IMR-90 (cell line): ENCODE measurements at regions not wholly inside any gene's neighbourhood (a gene's known extent, or its start where the extent isn't known, plus 50 kb on each side); places are given as distances from the start of the nearest gene placed in this dataset.

ENCODE experiments used
- ATAC-seq: fragments of 200-7000 bp; cut with Tn5 transposase; 2 replicates; pipeline ENCODE4 v1.9.1; 2020; ENCODE audit warnings: low read depth, mild to moderate bottlenecking, moderate library complexity
- BruUV-seq: library from RNA; stranded (reverse); fragments of 400-500 nt; replicated peaks from 2 replicates; lab custom pipeline; 2021; lab: Mats Ljungman, UMichigan
- CTCF ChIA-PET: fragments of 300-600 bp; formaldehyde crosslinking; extraction: SDS; loops from one replicate; lab custom pipeline; 2021; ENCODE audit warnings: antibody characterized with exemption; lab: Yijun Ruan, JAX
- POLR2A ChIA-PET: fragments of 300-600 bp; sonication (Branson Sonifier 250); formaldehyde crosslinking; loops from one replicate; lab custom pipeline; 2022; ENCODE audit warnings: antibody characterized with exemption; ENCODE audit not compliant: unreplicated experiment; lab: Charles Lee
- DNase-seq: peaks from one replicate; pipeline ENCODE4 v3.0.0; 2013
- H2AFZ ChIP-seq: replicated peaks from 2 replicates; pipeline ENCODE3; 2013; ENCODE audit warnings: low read length, mild to moderate bottlenecking; ENCODE audit not compliant: poor library complexity
- H2AK5ac ChIP-seq: 2 replicates; pipeline ENCODE4 v1.6.1; 2013; ENCODE audit warnings: low read depth, low read length, inconsistent platforms
- H2AK9ac ChIP-seq: replicated peaks from 2 replicates; pipeline ENCODE3; 2013; ENCODE audit warnings: mild to moderate bottlenecking, low read depth, low read length, moderate library complexity; ENCODE audit not compliant: poor library complexity
- H2BK120ac ChIP-seq: 2 replicates; pipeline ENCODE4 v1.6.1; 2013; ENCODE audit warnings: low read depth, low read length, inconsistent platforms
- H2BK15ac ChIP-seq: 3 replicates; pipeline ENCODE4 v1.6.1; 2013; ENCODE audit warnings: low read depth, low read length, inconsistent platforms
- H2BK20ac ChIP-seq: 2 replicates; pipeline ENCODE4 v1.6.1; 2013; ENCODE audit warnings: low read depth, mild to moderate bottlenecking, inconsistent platforms, low read length, moderate library complexity
- H2BK5ac ChIP-seq: 2 replicates; pipeline ENCODE4 v1.6.1; 2013; ENCODE audit warnings: mild to moderate bottlenecking, low read depth, low read length, inconsistent platforms; ENCODE audit not compliant: poor library complexity, severe bottlenecking
- H3K14ac ChIP-seq: replicated peaks from 2 replicates; pipeline ENCODE4 v1.6.1; 2013; ENCODE audit warnings: low read depth, low read length, inconsistent platforms
- H3K18ac ChIP-seq: 2 replicates; pipeline ENCODE4 v1.6.1; 2013; ENCODE audit warnings: low read depth, low read length, control low read depth
- H3K23ac ChIP-seq: 2 replicates; pipeline ENCODE4 v1.6.1; 2013; ENCODE audit warnings: low read depth, low read length, inconsistent platforms
- H3K27ac ChIP-seq: 2 replicates; pipeline ENCODE4 v1.5.1; 2013; ENCODE audit warnings: mild to moderate bottlenecking, control low read depth, low read length; ENCODE audit not compliant: insufficient read depth
- H3K27me3 ChIP-seq: 2 replicates; pipeline ENCODE4 v1.6.1; 2013; ENCODE audit warnings: low read length; ENCODE audit not compliant: control insufficient read depth, insufficient read depth
- H3K36me3 ChIP-seq: 2 replicates; pipeline ENCODE4 v1.6.1; 2013; ENCODE audit warnings: low read length, mixed read lengths; ENCODE audit not compliant: control insufficient read depth, insufficient read depth
- H3K4ac ChIP-seq: 2 replicates; pipeline ENCODE4 v1.6.1; 2013; ENCODE audit warnings: low read depth, low read length, inconsistent platforms
- H3K4me1 ChIP-seq: 2 replicates; pipeline ENCODE4 v1.6.1; 2013; ENCODE audit warnings: low read length, mixed read lengths; ENCODE audit not compliant: control insufficient read depth, insufficient read depth
- H3K4me2 ChIP-seq: 2 replicates; pipeline ENCODE4 v1.6.1; 2013; ENCODE audit warnings: low read depth, mild to moderate bottlenecking, control low read depth, low read length, moderate library complexity
- H3K4me3 ChIP-seq: 2 replicates; pipeline ENCODE4 v1.5.1; 2013; ENCODE audit warnings: low read depth, mild to moderate bottlenecking, control low read depth, low read length, moderate library complexity; ENCODE audit not compliant: insufficient read depth
- H3K56ac ChIP-seq: 2 replicates; pipeline ENCODE4 v1.6.1; 2013; ENCODE audit warnings: low read length, inconsistent platforms; ENCODE audit not compliant: insufficient read depth; ENCODE audit errors: extremely low read depth
- H3K79me1 ChIP-seq, 2 experiments: 2 replicates each; pipeline ENCODE4 v1.6.1; 2013; ENCODE audit warnings: low read length in 2 of 2, inconsistent platforms in 1 of 2, low read depth in 1 of 2
- H3K9ac ChIP-seq: 2 replicates; pipeline ENCODE4 v1.6.1; 2013; ENCODE audit warnings: low read depth, low read length, control low read depth
- H3K9me1 ChIP-seq: 2 replicates; pipeline ENCODE4 v1.6.1; 2013; ENCODE audit warnings: low read length, inconsistent platforms; ENCODE audit not compliant: insufficient read depth
- H3K9me3 ChIP-seq: 2 replicates; pipeline ENCODE4 v1.6.1; 2013; ENCODE audit warnings: low read length; ENCODE audit not compliant: control insufficient read depth, insufficient read depth
- H4K20me1 ChIP-seq: 2 replicates; pipeline ENCODE4 v1.6.1; 2013; ENCODE audit warnings: low read length, inconsistent platforms; ENCODE audit not compliant: insufficient read depth
- H4K5ac ChIP-seq: 2 replicates; pipeline ENCODE4 v1.6.1; 2013; ENCODE audit warnings: mild to moderate bottlenecking, low read depth, low read length, control low read depth
- H4K8ac ChIP-seq, 2 experiments: 2 replicates each; pipeline ENCODE4 v1.6.1; 2013; ENCODE audit warnings: low read depth in 2 of 2, low read length in 2 of 2, control low read depth in 1 of 2, inconsistent platforms in 1 of 2
- H4K91ac ChIP-seq: 2 replicates; pipeline ENCODE4 v1.6.1; 2013; ENCODE audit warnings: low read depth, low read length, inconsistent platforms; ENCODE audit not compliant: insufficient read depth
- CEBPB ChIP-seq: IDR thresholded peaks from 2 replicates; pipeline ENCODE4 v1.6.1; 2012; ENCODE audit warnings: low read depth, low read length, improper control_type of control experiment
- FOS ChIP-seq: fragments of 150-350 bp; IDR thresholded peaks from 2 replicates; pipeline ENCODE4 v1.6.1; 2016; ENCODE audit warnings: low read depth, low read length
- MAFK ChIP-seq: IDR thresholded peaks from 2 replicates; pipeline ENCODE4 v1.6.1; 2012; ENCODE audit warnings: low read depth, low read length, improper control_type of control experiment
- MAZ ChIP-seq: IDR thresholded peaks from 2 replicates; pipeline ENCODE4 v1.6.1; 2012; ENCODE audit warnings: low read depth, mild to moderate bottlenecking, low read length, improper control_type of control experiment, moderate library complexity, borderline replicate concordance
- MXI1 ChIP-seq: IDR thresholded peaks from 2 replicates; pipeline ENCODE4 v1.6.1; 2012; ENCODE audit warnings: low read depth, mild to moderate bottlenecking, low read length, moderate library complexity, borderline replicate concordance
- NFE2L2 ChIP-seq: fragments of 150-350 bp; IDR thresholded peaks from 2 replicates; pipeline ENCODE4 v1.6.1; 2016; ENCODE audit warnings: low read depth, mild to moderate bottlenecking, low read length
- RFX5 ChIP-seq: IDR thresholded peaks from 2 replicates; pipeline ENCODE4 v1.8.0; 2012; ENCODE audit warnings: low read depth, mild to moderate bottlenecking, low read length, moderate library complexity
- USF2 ChIP-seq: fragments of 150-350 bp; IDR thresholded peaks from 2 replicates; pipeline ENCODE4 v1.6.1; 2017; ENCODE audit warnings: mild to moderate bottlenecking, antibody characterized with exemption, low read length, low read depth
- WGBS, 2 experiments: methylation state at CpG; one replicate each; pipeline versions ENCODE4 v1.1.5 to v1.1.7; 2013; ENCODE audit warnings: missing lambda C conversion rate in 2 of 2; ENCODE audit not compliant: insufficient read length in 1 of 2; ENCODE audit errors: extremely low coverage in 2 of 2; 5-methylcytosine and 5-hydroxymethylcytosine counted together
- dilution Hi-C: fragments of 300-500 bp; cut with HindIII; formaldehyde crosslinking; loops from one replicate; pipeline ENCODE4 v1.14.3; 2018; ENCODE audit warnings: low sequenced_read_pairs; ENCODE audit not compliant: unreplicated experiment
- in situ Hi-C: fragments of 300-500 bp; cut with MboI; formaldehyde crosslinking; loops from 3 replicates; pipeline ENCODE4 v1.14.3; 2019; ENCODE audit warnings: low sequenced_read_pairs, inconsistent platforms, mixed read lengths
- intact Hi-C: fragments of 100-400 bp; cut with micrococcal nuclease; formaldehyde crosslinking; loops from 2 replicates; pipeline ENCODE4 v1.10.0; 2022
- TF ChIP-seq, protein P1 (sequence below): fragments of 150-350 bp; IDR thresholded peaks from 2 replicates; pipeline ENCODE4 v1.6.1; 2016; ENCODE audit warnings: low read depth, mild to moderate bottlenecking, low read length, moderate library complexity, borderline replicate concordance
- TF ChIP-seq, protein P2 (sequence below): conservative IDR thresholded peaks from 2 replicates; pipeline ENCODE4 v1.5.1; 2012; ENCODE audit warnings: mild to moderate bottlenecking, low read depth, low read length, improper control_type of control experiment

DNA sequence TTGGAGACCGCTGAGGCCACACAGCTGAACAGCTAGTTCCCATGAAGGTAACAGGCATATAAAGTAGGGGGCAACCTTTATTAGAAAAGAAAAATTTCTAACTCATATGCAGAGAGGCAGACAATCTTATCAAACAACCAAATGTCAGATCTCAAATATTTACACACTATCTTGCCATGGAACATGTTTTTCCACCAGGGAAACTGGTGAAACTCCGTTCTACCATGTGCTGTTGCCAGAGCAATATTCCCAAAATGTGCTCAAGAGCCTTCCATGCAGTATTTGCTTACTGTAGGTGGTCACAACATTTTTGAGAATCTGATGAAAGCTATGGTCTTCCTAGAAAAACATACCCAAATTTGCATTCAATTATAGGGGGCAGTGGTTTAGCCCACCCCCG is 143.4 kb upstream of the MAGI3 start:
- no peak overlapping the region for H4K91ac ChIP-seq
- no peak overlapping the region for H3K56ac ChIP-seq
- peaks cover 20% of the 10 kb centered on the region for H3K27me3 ChIP-seq
- H3K9me1 ChIP-seq = no peaks in the 10 kb centered on the region
- H3K36me3 ChIP-seq = no peaks in the 10 kb centered on the region
- no peaks in the 10 kb centered on the region for H4K20me1 ChIP-seq
- no TSS peak for BruUV-seq
- ATAC-seq = no peak
- dilution Hi-C loops = no loop called here
- POLR2A ChIA-PET = no interaction called here
- no peak overlapping the region for H2BK5ac ChIP-seq
- in situ Hi-C loops = no loop called here
- intact Hi-C loops = no loop called here
- no peak overlapping the region for H2BK120ac ChIP-seq
- H3K4me2 ChIP-seq = no peak overlapping the region
- no peaks in the 10 kb centered on the region for H3K79me1 ChIP-seq
- DNase-seq = no peak
- H3K27ac ChIP-seq = no peak overlapping the region
- no peaks in the 10 kb centered on the region for H3K4me1 ChIP-seq
- CTCF ChIA-PET = interaction anchor here (0.9 kb wide), 1 partner anchor 9 kb away, joined by 3 read pairs; no protein-coding TSS in a partner anchor
- no peak overlapping the region for H2AK5ac ChIP-seq
- no peaks in the 10 kb centered on the region for H3K9me3 ChIP-seq
- no peak overlapping the region for H2BK20ac ChIP-seq
- no peak overlapping the region for H3K23ac ChIP-seq
- no peak overlapping the region for H3K4ac ChIP-seq
- H3K9ac ChIP-seq = no peak overlapping the region
- TF ChIP-seq FOS = no peak
- TF ChIP-seq NFE2L2 = no peak
- no peak for TF ChIP-seq RFX5
- no peak for TF ChIP-seq MAZ
- TF ChIP-seq MAFK = no peak
- TF ChIP-seq USF2 = no peak
- TF ChIP-seq, protein P1, sequence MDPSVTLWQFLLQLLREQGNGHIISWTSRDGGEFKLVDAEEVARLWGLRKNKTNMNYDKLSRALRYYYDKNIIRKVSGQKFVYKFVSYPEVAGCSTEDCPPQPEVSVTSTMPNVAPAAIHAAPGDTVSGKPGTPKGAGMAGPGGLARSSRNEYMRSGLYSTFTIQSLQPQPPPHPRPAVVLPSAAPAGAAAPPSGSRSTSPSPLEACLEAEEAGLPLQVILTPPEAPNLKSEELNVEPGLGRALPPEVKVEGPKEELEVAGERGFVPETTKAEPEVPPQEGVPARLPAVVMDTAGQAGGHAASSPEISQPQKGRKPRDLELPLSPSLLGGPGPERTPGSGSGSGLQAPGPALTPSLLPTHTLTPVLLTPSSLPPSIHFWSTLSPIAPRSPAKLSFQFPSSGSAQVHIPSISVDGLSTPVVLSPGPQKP = no peak
- TF ChIP-seq CEBPB = no peak
- TF ChIP-seq MXI1 = no peak
- TF ChIP-seq, protein P2, sequence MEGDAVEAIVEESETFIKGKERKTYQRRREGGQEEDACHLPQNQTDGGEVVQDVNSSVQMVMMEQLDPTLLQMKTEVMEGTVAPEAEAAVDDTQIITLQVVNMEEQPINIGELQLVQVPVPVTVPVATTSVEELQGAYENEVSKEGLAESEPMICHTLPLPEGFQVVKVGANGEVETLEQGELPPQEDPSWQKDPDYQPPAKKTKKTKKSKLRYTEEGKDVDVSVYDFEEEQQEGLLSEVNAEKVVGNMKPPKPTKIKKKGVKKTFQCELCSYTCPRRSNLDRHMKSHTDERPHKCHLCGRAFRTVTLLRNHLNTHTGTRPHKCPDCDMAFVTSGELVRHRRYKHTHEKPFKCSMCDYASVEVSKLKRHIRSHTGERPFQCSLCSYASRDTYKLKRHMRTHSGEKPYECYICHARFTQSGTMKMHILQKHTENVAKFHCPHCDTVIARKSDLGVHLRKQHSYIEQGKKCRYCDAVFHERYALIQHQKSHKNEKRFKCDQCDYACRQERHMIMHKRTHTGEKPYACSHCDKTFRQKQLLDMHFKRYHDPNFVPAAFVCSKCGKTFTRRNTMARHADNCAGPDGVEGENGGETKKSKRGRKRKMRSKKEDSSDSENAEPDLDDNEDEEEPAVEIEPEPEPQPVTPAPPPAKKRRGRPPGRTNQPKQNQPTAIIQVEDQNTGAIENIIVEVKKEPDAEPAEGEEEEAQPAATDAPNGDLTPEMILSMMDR = no peak
- no peak overlapping the region for H3K4me3 ChIP-seq
- no peak overlapping the region for H2BK15ac ChIP-seq
- no peak overlapping the region for H2AFZ ChIP-seq
- no peak overlapping the region for H4K8ac ChIP-seq
- H2AK9ac ChIP-seq = no peak overlapping the region
- H3K18ac ChIP-seq = no peak overlapping the region
- H3K14ac ChIP-seq = no peak overlapping the region
- H4K5ac ChIP-seq = no peak overlapping the region
- WGBS, 2 experiments = 17% methylated on average over 1 of the region's 3 CpGs; no CpG with 5 or more reads in 1 of the 2 experiments
